ENCODE measurements at regions not wholly inside any gene's neighbourhood (a gene's known extent, or its start where the extent isn't known, plus 50 kb on each side); places are given as distances from the start of the nearest gene placed in this dataset.

- no peak overlapping the region for H3K27ac Mint-ChIP-seq (ENCODE audit: unreplicated experiment)
- H3K36me3 Mint-ChIP-seq (ENCODE audit: unreplicated experiment) = no peaks in the 10 kb centered on the region
- H3K4me3 Mint-ChIP-seq (ENCODE audit: unreplicated experiment) = no peak overlapping the region
- no peaks in the 10 kb centered on the region for H3K9me3 Mint-ChIP-seq (ENCODE audit: unreplicated experiment)
- H3K27me3 Mint-ChIP-seq (ENCODE audit: unreplicated experiment) = no peaks in the 10 kb centered on the region
- no peak for DNase-seq
- no peak for TF ChIP-seq CTCF (IDR thresholded peaks at IDR 0.05; ENCODE audit: partially characterized antibody, unreplicated experiment)
- peaks cover 14% of the 10 kb centered on the region for H3K4me1 Mint-ChIP-seq (ENCODE audit: low read depth, unreplicated experiment)
Observed at GRCh38 chr2:217409949-217410680, 550.3 kb upstream of the TNP1 start.

GRCh38 chr2:217407362-217407761 lies 547.5 kb upstream of the TNP1 start:
- Mint-ChIP-seq H3K4me1 (ENCODE audit: low read depth, unreplicated experiment) (peaks cover 3% of the 10 kb centered on the region), H3K4me3 (ENCODE audit: unreplicated experiment) (no peak overlapping the region), H3K9me3 (ENCODE audit: unreplicated experiment) (no peaks in the 10 kb centered on the region), H3K36me3 (ENCODE audit: unreplicated experiment) (no peaks in the 10 kb centered on the region), H3K27ac (ENCODE audit: unreplicated experiment) (no peak overlapping the region), H3K27me3 (ENCODE audit: unreplicated experiment) (peaks cover 2% of the 10 kb centered on the region)
- TF ChIP-seq CTCF (IDR thresholded peaks at IDR 0.05; ENCODE audit: partially characterized antibody, unreplicated experiment) = no peak
- no peak for DNase-seq

GRCh38 chr2:217404236-217404760 lies 544.4 kb upstream of the TNP1 start:
- Mint-ChIP-seq H3K4me1 (ENCODE audit: low read depth, unreplicated experiment) (peaks cover 1% of the 10 kb centered on the region), H3K36me3 (ENCODE audit: unreplicated experiment) (no peaks in the 10 kb centered on the region), H3K9me3 (ENCODE audit: unreplicated experiment) (peaks cover 4% of the 10 kb centered on the region), H3K27ac (ENCODE audit: unreplicated experiment) (no peak overlapping the region), H3K27me3 (ENCODE audit: unreplicated experiment) (peaks cover 8% of the 10 kb centered on the region), H3K4me3 (ENCODE audit: unreplicated experiment) (no peak overlapping the region)
- no peak for DNase-seq
- no peak for TF ChIP-seq CTCF (IDR thresholded peaks at IDR 0.05; ENCODE audit: partially characterized antibody, unreplicated experiment)

- peaks cover 5% of the 10 kb centered on the region for H3K9me3 Mint-ChIP-seq (ENCODE audit: unreplicated experiment)
- no peak overlapping the region for H3K4me3 Mint-ChIP-seq (ENCODE audit: unreplicated experiment)
- H3K27me3 Mint-ChIP-seq (ENCODE audit: unreplicated experiment) = peaks cover 8% of the 10 kb centered on the region
- H3K36me3 Mint-ChIP-seq (ENCODE audit: unreplicated experiment) = no peaks in the 10 kb centered on the region
- H3K27ac Mint-ChIP-seq (ENCODE audit: unreplicated experiment) = no peak overlapping the region
- no peak for TF ChIP-seq CTCF (IDR thresholded peaks at IDR 0.05; ENCODE audit: partially characterized antibody, unreplicated experiment)
- no peak for DNase-seq
- peaks cover 1% of the 10 kb centered on the region for H3K4me1 Mint-ChIP-seq (ENCODE audit: low read depth, unreplicated experiment)
Observed at GRCh38 chr2:217402761-217403383, 543.0 kb upstream of the TNP1 start.

- Mint-ChIP-seq H3K27me3 (ENCODE audit: unreplicated experiment) (peaks cover 8% of the 10 kb centered on the region), H3K27ac (ENCODE audit: unreplicated experiment) (no peak overlapping the region), H3K9me3 (ENCODE audit: unreplicated experiment) (peaks cover 5% of the 10 kb centered on the region), H3K4me3 (ENCODE audit: unreplicated experiment) (no peak overlapping the region), H3K4me1 (ENCODE audit: low read depth, unreplicated experiment) (peaks cover 1% of the 10 kb centered on the region), H3K36me3 (ENCODE audit: unreplicated experiment) (no peaks in the 10 kb centered on the region)
- no peak for TF ChIP-seq CTCF (IDR thresholded peaks at IDR 0.05; ENCODE audit: partially characterized antibody, unreplicated experiment)
- no peak for DNase-seq
Observed at GRCh38 chr2:217402144-217402543, 542.3 kb upstream of the TNP1 start.

All from glutamatergic neuron (in vitro differentiated cells).